SK-N-MC (cell line): ENCODE measurements at regions not wholly inside any gene's neighbourhood (a gene's known extent, or its start where the extent isn't known, plus 50 kb on each side); places are given as distances from the start of the nearest gene placed in this dataset.

Experiments
- EZH2 ChIP-seq: fragments of 200-600 bp; sonication (generic); IDR thresholded peaks from one replicate; pipeline ENCODE4 v1.6.1; 2017; ENCODE audit warnings: antibody characterized with exemption
- POLR2AphosphoS5 ChIP-seq: IDR thresholded peaks from 2 replicates; pipeline ENCODE4 v1.6.1; 2012; ENCODE audit warnings: mild to moderate bottlenecking, low read depth, low read length, borderline replicate concordance

DNA sequence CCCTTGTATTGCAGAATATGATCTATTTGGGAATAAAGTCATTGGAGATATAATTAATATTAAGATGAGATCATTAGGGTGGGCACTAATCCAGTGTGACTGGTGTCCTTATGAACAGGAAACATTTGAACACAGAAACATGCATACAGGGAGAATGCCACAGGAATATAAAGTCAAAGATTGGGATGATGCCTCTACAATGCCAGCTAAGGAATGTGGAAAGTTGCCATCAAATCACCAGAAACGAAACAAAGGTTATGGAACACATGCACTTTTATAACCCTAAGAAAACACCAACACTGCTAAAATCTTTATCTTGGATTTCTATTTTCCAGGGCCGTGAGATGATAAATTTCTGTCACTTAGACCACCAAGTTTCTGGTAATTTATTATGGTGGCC, 442.4 kb upstream of the BCHE start:
- TF ChIP-seq POLR2AphosphoS5 = no peak
- TF ChIP-seq EZH2 = no peak
